ENCODE measurements at regions not wholly inside any gene's neighbourhood (a gene's known extent, or its start where the extent isn't known, plus 50 kb on each side); places are given as distances from the start of the nearest gene placed in this dataset.

GRCh38 chrX:39563178-39563577 is 534.6 kb downstream of the BCOR start:
- H3K9me3 Mint-ChIP-seq, result peaks cover 9% of the 10 kb centered on the region
- no peaks in the 10 kb centered on the region for H3K36me3 Mint-ChIP-seq (ENCODE audit: low read depth)
- intact Hi-C loops (cut with micrococcal nuclease), result no loop called here
- H3K27me3 Mint-ChIP-seq (ENCODE audit: insufficient read depth), result no peaks in the 10 kb centered on the region
- no peaks in the 10 kb centered on the region for H3K4me1 Mint-ChIP-seq (ENCODE audit: low read depth)
- H3K27ac Mint-ChIP-seq, result no peak overlapping the region
- no peak overlapping the region for H3K4me3 Mint-ChIP-seq
- DNase-seq (ENCODE audit: low spot score), result no peak

- Mint-ChIP-seq H3K36me3 (ENCODE audit: low read depth) (no peaks in the 10 kb centered on the region), H3K27ac (no peak overlapping the region), H3K27me3 (ENCODE audit: insufficient read depth) (no peaks in the 10 kb centered on the region), H3K4me3 (no peak overlapping the region), H3K4me1 (ENCODE audit: low read depth) (no peaks in the 10 kb centered on the region), H3K9me3 (peaks cover 11% of the 10 kb centered on the region)
- DNase-seq (ENCODE audit: low spot score), result no peak
- intact Hi-C loops (cut with micrococcal nuclease), result no loop called here
Measured at GRCh38 chrX:39564751-39565150, 533.0 kb downstream of the BCOR start.

DNA sequence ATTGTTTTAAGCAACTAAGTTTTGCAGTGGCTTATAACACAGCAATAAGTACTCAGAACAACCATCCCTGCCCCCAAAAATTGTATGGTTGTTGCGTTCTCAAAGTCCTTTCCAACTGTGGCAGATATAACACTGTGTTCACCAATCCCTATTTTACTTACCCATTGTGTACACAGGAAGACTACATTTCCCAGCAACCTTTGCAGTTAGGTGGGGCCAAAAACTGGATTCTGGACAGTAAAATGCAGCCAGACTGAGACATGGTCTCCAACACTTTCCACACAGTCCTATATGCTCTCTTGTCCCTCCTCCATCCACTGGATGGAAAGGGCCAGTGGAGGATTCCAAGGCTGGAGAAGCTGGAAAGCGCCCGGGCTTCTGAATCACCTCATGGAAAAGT is 523.6 kb downstream of the BCOR start:
- H3K27ac Mint-ChIP-seq, result no peak overlapping the region
- DNase-seq (ENCODE audit: low spot score), result no peak
- peaks cover 25% of the 10 kb centered on the region for H3K4me1 Mint-ChIP-seq (ENCODE audit: low read depth)
- no peaks in the 10 kb centered on the region for H3K9me3 Mint-ChIP-seq
- intact Hi-C loops (cut with micrococcal nuclease), result loop anchor here (10.0 kb wide), 1 partner anchor 149 kb away; no protein-coding TSS in a partner anchor
- no peaks in the 10 kb centered on the region for H3K36me3 Mint-ChIP-seq (ENCODE audit: low read depth)
- H3K27me3 Mint-ChIP-seq (ENCODE audit: insufficient read depth), result no peaks in the 10 kb centered on the region
- H3K4me3 Mint-ChIP-seq, result no peak overlapping the region

GRCh38 chrX:39576041-39576872 is 521.5 kb downstream of the BCOR start:
- intact Hi-C loops (cut with micrococcal nuclease), result loop anchor here (10.0 kb wide), 1 partner anchor 151 kb away; no protein-coding TSS in a partner anchor
- no peak overlapping the region for H3K27ac Mint-ChIP-seq
- peaks cover 28% of the 10 kb centered on the region for H3K4me1 Mint-ChIP-seq (ENCODE audit: low read depth)
- no peak for DNase-seq (ENCODE audit: low spot score)
- no peaks in the 10 kb centered on the region for H3K27me3 Mint-ChIP-seq (ENCODE audit: insufficient read depth)
- no peaks in the 10 kb centered on the region for H3K36me3 Mint-ChIP-seq (ENCODE audit: low read depth)
- no peak overlapping the region for H3K4me3 Mint-ChIP-seq
- H3K9me3 Mint-ChIP-seq, result no peaks in the 10 kb centered on the region

GRCh38 chrX:39577206-39577984 is 520.4 kb downstream of the BCOR start:
- Mint-ChIP-seq H3K4me3 (no peak overlapping the region), H3K4me1 (ENCODE audit: low read depth) (peaks cover 28% of the 10 kb centered on the region), H3K9me3 (no peaks in the 10 kb centered on the region), H3K27ac (no peak overlapping the region), H3K36me3 (ENCODE audit: low read depth) (no peaks in the 10 kb centered on the region), H3K27me3 (ENCODE audit: insufficient read depth) (no peaks in the 10 kb centered on the region)
- DNase-seq (ENCODE audit: low spot score), result no peak
- intact Hi-C loops (cut with micrococcal nuclease), result loop anchor here (10.0 kb wide), 1 partner anchor 153 kb away; no protein-coding TSS in a partner anchor

- H3K9me3 Mint-ChIP-seq, result no peaks in the 10 kb centered on the region
- intact Hi-C loops (cut with micrococcal nuclease), result loop anchor here (1.0 to 10.0 kb wide), 5 partner anchors 36 to 269 kb away; no protein-coding TSS in a partner anchor
- peak overlapping the region; percentile 82 for H3K27ac Mint-ChIP-seq
- H3K36me3 Mint-ChIP-seq (ENCODE audit: low read depth), result no peaks in the 10 kb centered on the region
- DNase-seq (ENCODE audit: low spot score), result peak; percentile 16
- H3K4me1 Mint-ChIP-seq (ENCODE audit: low read depth), result peaks cover 28% of the 10 kb centered on the region
- H3K4me3 Mint-ChIP-seq, result peak overlapping the region; percentile 59
- H3K27me3 Mint-ChIP-seq (ENCODE audit: insufficient read depth), result no peaks in the 10 kb centered on the region
Measured at GRCh38 chrX:39577985-39578869, 519.5 kb downstream of the BCOR start.

- intact Hi-C loops (cut with micrococcal nuclease), result no loop called here
- Mint-ChIP-seq H3K27ac (no peak overlapping the region), H3K4me3 (no peak overlapping the region), H3K36me3 (ENCODE audit: low read depth) (no peaks in the 10 kb centered on the region), H3K9me3 (no peaks in the 10 kb centered on the region), H3K4me1 (ENCODE audit: low read depth) (peaks cover 28% of the 10 kb centered on the region), H3K27me3 (ENCODE audit: insufficient read depth) (no peaks in the 10 kb centered on the region)
- DNase-seq (ENCODE audit: low spot score), result no peak
Measured at GRCh38 chrX:39580043-39580442, 517.7 kb downstream of the BCOR start.

GRCh38 chrX:39581411-39581810 is 516.3 kb downstream of the BCOR start:
- intact Hi-C loops (cut with micrococcal nuclease), result no loop called here

DNA sequence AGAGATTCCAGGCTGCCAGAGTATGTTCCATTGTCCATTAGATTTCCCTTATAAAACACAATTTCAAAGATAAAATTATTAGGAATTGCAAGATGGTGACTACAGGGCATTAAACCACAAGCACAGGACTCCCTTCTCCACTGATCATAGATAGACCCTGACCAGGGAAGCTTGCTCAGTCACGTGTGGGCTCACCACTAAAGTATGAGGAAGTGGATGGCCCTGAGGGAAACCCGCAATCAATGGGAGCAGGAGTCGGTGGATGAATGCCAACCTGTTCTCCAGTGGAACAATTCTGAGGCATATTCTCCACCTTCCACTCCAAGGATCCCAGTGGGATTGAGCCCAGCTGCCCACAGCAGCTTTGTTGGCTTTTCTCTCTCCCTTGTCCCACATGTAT is 515.7 kb downstream of the BCOR start:
- no peak overlapping the region for H3K4me3 Mint-ChIP-seq

More at GRCh38 chrX:39581411-39581810, 516.3 kb downstream of the BCOR start:
- H3K27me3 Mint-ChIP-seq (ENCODE audit: insufficient read depth), result no peaks in the 10 kb centered on the region
- H3K9me3 Mint-ChIP-seq, result no peaks in the 10 kb centered on the region
- peaks cover 28% of the 10 kb centered on the region for H3K4me1 Mint-ChIP-seq (ENCODE audit: low read depth)
- no peaks in the 10 kb centered on the region for H3K36me3 Mint-ChIP-seq (ENCODE audit: low read depth)
- DNase-seq (ENCODE audit: low spot score), result no peak
- H3K4me3 Mint-ChIP-seq, result no peak overlapping the region
- H3K27ac Mint-ChIP-seq, result no peak overlapping the region

GRCh38 chrX:39582976-39583375 is 514.8 kb downstream of the BCOR start:
- Mint-ChIP-seq H3K9me3 (no peaks in the 10 kb centered on the region), H3K4me1 (ENCODE audit: low read depth) (peaks cover 16% of the 10 kb centered on the region), H3K27ac (no peak overlapping the region), H3K4me3 (no peak overlapping the region), H3K36me3 (ENCODE audit: low read depth) (no peaks in the 10 kb centered on the region), H3K27me3 (ENCODE audit: insufficient read depth) (no peaks in the 10 kb centered on the region)
- DNase-seq (ENCODE audit: low spot score), result no peak
- intact Hi-C loops (cut with micrococcal nuclease), result no loop called here

More for the DNA sequence above, 515.7 kb downstream of the BCOR start:
- Mint-ChIP-seq H3K36me3 (ENCODE audit: low read depth) (no peaks in the 10 kb centered on the region), H3K27ac (no peak overlapping the region), H3K27me3 (ENCODE audit: insufficient read depth) (no peaks in the 10 kb centered on the region), H3K9me3 (no peaks in the 10 kb centered on the region), H3K4me1 (ENCODE audit: low read depth) (peaks cover 25% of the 10 kb centered on the region)
- no peak for DNase-seq (ENCODE audit: low spot score)
- intact Hi-C loops (cut with micrococcal nuclease), result no loop called here

DNA sequence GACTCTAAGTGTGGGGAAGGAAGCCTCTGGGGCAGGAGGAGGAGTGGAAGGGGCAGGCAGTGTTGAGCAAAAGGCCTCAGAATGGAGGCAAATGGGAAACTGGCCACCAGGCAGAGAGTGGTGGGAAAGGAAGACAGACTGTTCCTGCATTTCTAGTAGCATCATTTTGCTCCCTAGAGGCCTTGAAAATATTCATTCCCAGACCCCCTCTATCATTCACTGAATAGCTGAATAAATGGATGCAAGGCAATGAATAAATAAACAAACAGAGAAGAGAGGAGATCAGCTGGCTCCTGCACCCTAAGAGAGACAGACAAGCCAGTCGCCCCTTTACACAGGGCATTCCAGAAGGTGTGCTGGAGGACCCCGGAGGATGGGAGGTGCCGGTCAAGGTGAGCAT is 511.9 kb downstream of the BCOR start:
- H3K27me3 Mint-ChIP-seq (ENCODE audit: insufficient read depth), result no peaks in the 10 kb centered on the region
- intact Hi-C loops (cut with micrococcal nuclease), result no loop called here
- H3K27ac Mint-ChIP-seq, result no peak overlapping the region
- no peak for DNase-seq (ENCODE audit: low spot score)
- H3K4me1 Mint-ChIP-seq (ENCODE audit: low read depth), result no peaks in the 10 kb centered on the region
- H3K9me3 Mint-ChIP-seq, result no peaks in the 10 kb centered on the region
- H3K36me3 Mint-ChIP-seq (ENCODE audit: low read depth), result no peaks in the 10 kb centered on the region
- no peak overlapping the region for H3K4me3 Mint-ChIP-seq

DNA sequence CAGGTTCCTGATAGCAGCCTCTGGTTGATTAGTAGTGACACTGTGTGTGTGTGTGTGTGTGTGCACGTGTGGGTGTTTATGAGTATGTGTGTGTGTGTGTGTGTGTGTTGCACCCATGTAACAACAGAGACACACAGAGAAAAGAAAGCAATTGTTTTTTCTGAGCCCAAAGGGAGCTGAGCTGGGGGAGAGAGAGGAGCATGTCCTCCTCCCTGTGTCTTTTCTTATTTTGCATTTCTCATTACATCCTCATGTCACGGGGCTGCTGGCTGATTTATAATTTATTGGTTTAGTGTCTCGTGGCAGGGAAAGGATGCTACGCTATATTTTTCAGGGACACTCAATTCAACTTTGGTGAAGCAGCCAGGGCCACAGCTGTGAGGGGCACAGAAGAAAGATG is 511.4 kb downstream of the BCOR start:
- no peak overlapping the region for H3K4me3 Mint-ChIP-seq
- intact Hi-C loops (cut with micrococcal nuclease), result no loop called here
- H3K36me3 Mint-ChIP-seq (ENCODE audit: low read depth), result no peaks in the 10 kb centered on the region
- no peaks in the 10 kb centered on the region for H3K4me1 Mint-ChIP-seq (ENCODE audit: low read depth)
- no peak overlapping the region for H3K27ac Mint-ChIP-seq
- DNase-seq (ENCODE audit: low spot score), result no peak
- H3K27me3 Mint-ChIP-seq (ENCODE audit: insufficient read depth), result no peaks in the 10 kb centered on the region
- no peaks in the 10 kb centered on the region for H3K9me3 Mint-ChIP-seq
